ENCODE measurements at regions not wholly inside any gene's neighbourhood (a gene's known extent, or its start where the extent isn't known, plus 50 kb on each side); places are given as distances from the start of the nearest gene placed in this dataset.

GRCh38 chr3:73893089-73893488, 268.3 kb upstream of the PDZRN3 start:
- H3F3A ChIP-seq (ENCODE audit: insufficient read depth, low read length, poor library complexity, severe bottlenecking) = no peaks in the 10 kb centered on the region
- no peak overlapping the region for H3K4me2 ChIP-seq (ENCODE audit: low read length)
- no peak overlapping the region for H3K4me3 ChIP-seq (ENCODE audit: low read length)
- no peak overlapping the region for H3K9ac ChIP-seq (ENCODE audit: low read length)
- H4K20me1 ChIP-seq (ENCODE audit: insufficient read depth) = no peaks in the 10 kb centered on the region
- H3K79me2 ChIP-seq (replicated peaks; ENCODE audit: insufficient read depth, low read length) = no peaks in the 10 kb centered on the region
- no peaks in the 10 kb centered on the region for H3K36me3 ChIP-seq (ENCODE audit: insufficient read depth, low read length)
- H3K27ac ChIP-seq (ENCODE audit: low read length) = no peak overlapping the region
- H3K9me3 ChIP-seq (ENCODE audit: low read length) = no peaks in the 10 kb centered on the region
- TF ChIP-seq MXI1 (conservative IDR thresholded peaks at IDR 0.05; ENCODE audit: poor library complexity, severe bottlenecking) (no peak), REST (IDR thresholded peaks at IDR 0.05; ENCODE audit: borderline replicate concordance) (no peak), EP300 (conservative IDR thresholded peaks at IDR 0.05; ENCODE audit: poor library complexity, severe bottlenecking) (no peak), TAF1 (IDR thresholded peaks at IDR 0.05; ENCODE audit: low read depth) (no peak), EZH2 (IDR thresholded peaks at IDR 0.05; ENCODE audit: borderline replicate concordance, insufficient read depth, low read length, poor library complexity, severe bottlenecking) (no peak), POLR2AphosphoS5 (IDR thresholded peaks at IDR 0.05) (no peak), RAD21 (conservative IDR thresholded peaks at IDR 0.05) (no peak), SMC3 (conservative IDR thresholded peaks at IDR 0.05; ENCODE audit: poor library complexity) (no peak)
- TF ChIP-seq, protein P1, sequence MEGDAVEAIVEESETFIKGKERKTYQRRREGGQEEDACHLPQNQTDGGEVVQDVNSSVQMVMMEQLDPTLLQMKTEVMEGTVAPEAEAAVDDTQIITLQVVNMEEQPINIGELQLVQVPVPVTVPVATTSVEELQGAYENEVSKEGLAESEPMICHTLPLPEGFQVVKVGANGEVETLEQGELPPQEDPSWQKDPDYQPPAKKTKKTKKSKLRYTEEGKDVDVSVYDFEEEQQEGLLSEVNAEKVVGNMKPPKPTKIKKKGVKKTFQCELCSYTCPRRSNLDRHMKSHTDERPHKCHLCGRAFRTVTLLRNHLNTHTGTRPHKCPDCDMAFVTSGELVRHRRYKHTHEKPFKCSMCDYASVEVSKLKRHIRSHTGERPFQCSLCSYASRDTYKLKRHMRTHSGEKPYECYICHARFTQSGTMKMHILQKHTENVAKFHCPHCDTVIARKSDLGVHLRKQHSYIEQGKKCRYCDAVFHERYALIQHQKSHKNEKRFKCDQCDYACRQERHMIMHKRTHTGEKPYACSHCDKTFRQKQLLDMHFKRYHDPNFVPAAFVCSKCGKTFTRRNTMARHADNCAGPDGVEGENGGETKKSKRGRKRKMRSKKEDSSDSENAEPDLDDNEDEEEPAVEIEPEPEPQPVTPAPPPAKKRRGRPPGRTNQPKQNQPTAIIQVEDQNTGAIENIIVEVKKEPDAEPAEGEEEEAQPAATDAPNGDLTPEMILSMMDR (IDR thresholded peaks at IDR 0.05; ENCODE audit: poor library complexity, severe bottlenecking) = no peak
- no peaks in the 10 kb centered on the region for H3K27me3 ChIP-seq (ENCODE audit: insufficient read depth, low read depth, low read length)
- no peak overlapping the region for H2AFZ ChIP-seq (ENCODE audit: low read depth, low read length)
- no peaks in the 10 kb centered on the region for H3K9me2 ChIP-seq (ENCODE audit: insufficient read depth, low read length)

DNA sequence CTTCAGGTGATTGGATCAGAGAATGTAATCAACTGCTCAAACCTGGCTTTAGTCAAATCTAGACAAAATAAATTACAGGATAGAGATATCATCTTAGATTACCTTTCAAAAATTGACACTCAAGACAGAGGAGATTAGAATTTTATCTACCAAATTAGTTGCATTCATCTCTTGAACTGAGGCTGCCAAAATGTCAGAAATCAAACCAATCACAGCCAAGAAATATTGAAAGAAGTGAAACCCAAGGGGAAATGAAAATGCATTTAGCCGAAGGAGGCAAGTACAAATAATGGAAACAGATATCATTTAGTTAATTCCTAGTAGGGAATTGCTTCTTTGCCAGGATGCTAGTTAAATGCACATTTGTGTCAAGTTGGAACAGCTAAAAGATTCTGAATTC, 261.1 kb upstream of the PDZRN3 start:
- no peak overlapping the region for H3K4me3 ChIP-seq (ENCODE audit: low read length)
- H3K9me2 ChIP-seq (ENCODE audit: insufficient read depth, low read length) = no peaks in the 10 kb centered on the region
- no peak overlapping the region for H2AFZ ChIP-seq (ENCODE audit: low read depth, low read length)
- no peaks in the 10 kb centered on the region for H3K79me2 ChIP-seq (replicated peaks; ENCODE audit: insufficient read depth, low read length)
- no peak overlapping the region for H3K9ac ChIP-seq (ENCODE audit: low read length)
- H3K27ac ChIP-seq (ENCODE audit: low read length) = peak overlapping the region; percentile 10
- H3F3A ChIP-seq (ENCODE audit: insufficient read depth, low read length, poor library complexity, severe bottlenecking) = no peaks in the 10 kb centered on the region
- no peaks in the 10 kb centered on the region for H3K36me3 ChIP-seq (ENCODE audit: insufficient read depth, low read length)
- H4K20me1 ChIP-seq (ENCODE audit: insufficient read depth) = no peaks in the 10 kb centered on the region
- no peak overlapping the region for H3K4me2 ChIP-seq (ENCODE audit: low read length)
- no peaks in the 10 kb centered on the region for H3K9me3 ChIP-seq (ENCODE audit: low read length)
- TF ChIP-seq EP300 (conservative IDR thresholded peaks at IDR 0.05; ENCODE audit: poor library complexity, severe bottlenecking) (peak; percentile 82), SMC3 (conservative IDR thresholded peaks at IDR 0.05; ENCODE audit: poor library complexity) (no peak), TAF1 (IDR thresholded peaks at IDR 0.05; ENCODE audit: low read depth) (no peak), POLR2AphosphoS5 (IDR thresholded peaks at IDR 0.05) (peak; percentile 67), REST (IDR thresholded peaks at IDR 0.05; ENCODE audit: borderline replicate concordance) (peak; percentile 25), MXI1 (conservative IDR thresholded peaks at IDR 0.05; ENCODE audit: poor library complexity, severe bottlenecking) (no peak), EZH2 (IDR thresholded peaks at IDR 0.05; ENCODE audit: borderline replicate concordance, insufficient read depth, low read length, poor library complexity, severe bottlenecking) (no peak), RAD21 (conservative IDR thresholded peaks at IDR 0.05) (no peak)
- TF ChIP-seq, protein P1 (IDR thresholded peaks at IDR 0.05; ENCODE audit: poor library complexity, severe bottlenecking) = no peak
- H3K27me3 ChIP-seq (ENCODE audit: insufficient read depth, low read depth, low read length) = no peaks in the 10 kb centered on the region
